Kidney (tissue), 13 donors: ENCODE measurements at regions not wholly inside any gene's neighbourhood (a gene's known extent, or its start where the extent isn't known, plus 50 kb on each side); places are given as distances from the start of the nearest gene placed in this dataset.

ENCODE experiments used
- DNase-seq, 5 donors: peaks; one replicate each; pipeline ENCODE4 v3.0.0-alpha.2; 2013 to 2020
- FAIRE-seq: peaks from 2 replicates; lab custom pipeline; 2012; peaks lifted over from hg19 to GRCh38; lab: Jason Lieb, UNC
- H3K27ac ChIP-seq, 2 donors: one replicate each; pipeline ENCODE4 v1.7.0; 2013; ENCODE audit warnings: low read depth in 2 of 2, low read length in 2 of 2, inconsistent platforms in 1 of 2
- H3K27me3 ChIP-seq: one replicate; pipeline ENCODE4 v1.7.1; 2013; ENCODE audit warnings: low read length, inconsistent platforms; ENCODE audit not compliant: control insufficient read depth, insufficient read depth
- H3K36me3 ChIP-seq, 3 donors: one replicate each; pipeline versions ENCODE4 v1.7.0 to v1.7.1; 2013; ENCODE audit warnings: low read length in 3 of 3, control low read depth in 1 of 3, inconsistent platforms in 1 of 3; ENCODE audit not compliant: insufficient read depth in 3 of 3, control insufficient read depth in 2 of 3
- H3K4me1 ChIP-seq, 3 donors: one replicate each; pipeline versions ENCODE4 v1.7.0 to v1.7.1; 2013; ENCODE audit warnings: low read length in 3 of 3, inconsistent platforms in 1 of 3, low read depth in 1 of 3; ENCODE audit not compliant: control insufficient read depth in 2 of 3, insufficient read depth in 2 of 3
- H3K4me3 ChIP-seq, 3 donors: one replicate each; pipeline versions ENCODE4 v1.7.0 to v1.8.1; 2013; ENCODE audit warnings: low read length in 3 of 3, control low read depth in 1 of 3, inconsistent platforms in 1 of 3
- H3K9ac ChIP-seq, 3 donors: one replicate each; pipeline versions ENCODE4 v1.7.0 to v1.7.1; 2013; ENCODE audit warnings: low read length in 3 of 3, control low read depth in 1 of 3, inconsistent platforms in 1 of 3
- H3K9me3 ChIP-seq, 3 donors: one replicate each; pipeline versions ENCODE4 v1.7.0 to v1.7.1; 2013; ENCODE audit warnings: low read length in 3 of 3, control low read depth in 1 of 3, inconsistent platforms in 1 of 3; ENCODE audit not compliant: control insufficient read depth in 2 of 3, insufficient read depth in 1 of 3
- intact Hi-C: fragments of 100-400 bp; cut with DNase I; formaldehyde crosslinking; loops from one replicate; pipeline ENCODE4 v1.11.1; 2022
- TF ChIP-seq, protein P1 (sequence below): IDR thresholded peaks from 3 replicates; pipeline ENCODE4 v1.5.1; 2012; ENCODE audit warnings: mild to moderate bottlenecking, moderate library complexity, borderline replicate concordance; ENCODE audit not compliant: insufficient read depth; ENCODE audit errors: extremely low read depth
- donor health status: control.
- donor health status: control.
- donor health status: control.
- donor health status: control.
- donor health status: control.
- donor health status: DM: yes; HTN: yes; CAD: no.
- donor health status: Normal renal cell carcinoma (clear cell type).

DNA sequence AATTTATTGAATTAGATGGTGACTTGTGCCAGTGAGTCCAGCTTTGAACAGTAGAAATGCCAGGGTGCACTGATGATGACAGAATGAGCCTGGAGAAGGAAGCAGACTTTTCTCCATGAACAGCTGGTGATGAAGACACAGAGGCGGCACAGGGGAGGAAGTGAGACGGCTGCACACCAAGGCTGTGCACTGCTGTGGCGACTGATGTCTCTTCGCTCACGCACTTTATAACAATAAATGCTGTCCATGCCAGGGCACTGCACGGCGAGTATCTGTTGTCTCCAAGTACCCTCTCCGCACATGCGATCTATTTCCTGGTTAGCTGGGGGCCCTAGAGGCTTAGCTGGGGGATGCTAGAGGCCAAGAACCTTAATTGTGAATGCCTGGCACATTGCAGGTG is 175.2 kb downstream of the TMEM200C start:
- no peak overlapping the region for H3K9ac ChIP-seq
- H3K27ac ChIP-seq, result no peak overlapping the region
- TF ChIP-seq, protein P1, sequence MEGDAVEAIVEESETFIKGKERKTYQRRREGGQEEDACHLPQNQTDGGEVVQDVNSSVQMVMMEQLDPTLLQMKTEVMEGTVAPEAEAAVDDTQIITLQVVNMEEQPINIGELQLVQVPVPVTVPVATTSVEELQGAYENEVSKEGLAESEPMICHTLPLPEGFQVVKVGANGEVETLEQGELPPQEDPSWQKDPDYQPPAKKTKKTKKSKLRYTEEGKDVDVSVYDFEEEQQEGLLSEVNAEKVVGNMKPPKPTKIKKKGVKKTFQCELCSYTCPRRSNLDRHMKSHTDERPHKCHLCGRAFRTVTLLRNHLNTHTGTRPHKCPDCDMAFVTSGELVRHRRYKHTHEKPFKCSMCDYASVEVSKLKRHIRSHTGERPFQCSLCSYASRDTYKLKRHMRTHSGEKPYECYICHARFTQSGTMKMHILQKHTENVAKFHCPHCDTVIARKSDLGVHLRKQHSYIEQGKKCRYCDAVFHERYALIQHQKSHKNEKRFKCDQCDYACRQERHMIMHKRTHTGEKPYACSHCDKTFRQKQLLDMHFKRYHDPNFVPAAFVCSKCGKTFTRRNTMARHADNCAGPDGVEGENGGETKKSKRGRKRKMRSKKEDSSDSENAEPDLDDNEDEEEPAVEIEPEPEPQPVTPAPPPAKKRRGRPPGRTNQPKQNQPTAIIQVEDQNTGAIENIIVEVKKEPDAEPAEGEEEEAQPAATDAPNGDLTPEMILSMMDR, result no peak
- intact Hi-C loops, result no loop called here
- FAIRE-seq (no peak), DNase-seq (no peak)
- H3K4me3 ChIP-seq, result no peak overlapping the region
- H3K4me1 ChIP-seq, result no peaks in the 10 kb centered on the region
- H3K27me3 ChIP-seq, result no peaks in the 10 kb centered on the region
- H3K36me3 ChIP-seq, result no peaks in the 10 kb centered on the region
- H3K9me3 ChIP-seq, result no peaks in the 10 kb centered on the region

DNA sequence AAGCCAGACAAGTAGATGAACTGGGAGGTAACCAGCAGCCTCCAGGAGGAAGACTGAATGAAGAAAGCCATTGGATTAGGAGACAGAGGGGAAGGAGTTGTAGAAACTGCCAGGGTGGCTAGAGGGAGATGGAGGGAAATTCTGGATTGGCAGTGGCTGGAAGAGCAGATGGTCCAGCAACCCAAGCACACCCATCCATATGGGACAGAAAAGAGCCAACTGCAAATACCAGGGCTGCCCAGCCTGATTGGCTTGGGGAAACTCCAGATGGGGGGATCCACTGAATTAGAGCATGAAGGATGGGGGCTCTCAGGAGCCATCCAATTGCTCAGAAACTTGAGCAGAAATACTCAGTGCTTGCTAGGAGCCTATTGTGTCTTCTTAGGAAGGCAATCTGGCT is 173.5 kb upstream of the EPB41L3 start:
- Histone ChIP-seq H3K9ac (no peak overlapping the region), H3K4me3 (no peak overlapping the region), H3K27ac (no peak overlapping the region), H3K9me3 (no peaks in the 10 kb centered on the region), H3K4me1 (no peaks in the 10 kb centered on the region), H3K36me3 (no peaks in the 10 kb centered on the region), H3K27me3 (no peaks in the 10 kb centered on the region)
- DNase-seq (no peak), FAIRE-seq (no peak)
- intact Hi-C loops, result no loop called here
- TF ChIP-seq, protein P1, result no peak

- no peaks in the 10 kb centered on the region for H3K36me3 ChIP-seq
- intact Hi-C loops, result no loop called here
- no peak for FAIRE-seq
- no peak overlapping the region for H3K9ac ChIP-seq
- TF ChIP-seq, protein P1, result no peak
- H3K27me3 ChIP-seq, result no peaks in the 10 kb centered on the region
- DNase-seq, result no peak
- H3K27ac ChIP-seq, result no peak overlapping the region
- H3K4me3 ChIP-seq, result no peak overlapping the region
- no peaks in the 10 kb centered on the region for H3K9me3 ChIP-seq
- H3K4me1 ChIP-seq, result no peaks in the 10 kb centered on the region
Measured at GRCh38 chr18:5710676-5711075, 166.9 kb upstream of the EPB41L3 start.

GRCh38 chr18:5710235-5710634 is 166.4 kb upstream of the EPB41L3 start:
- no peak for DNase-seq
- H3K4me3 ChIP-seq, result no peak overlapping the region
- TF ChIP-seq, protein P1, result no peak
- no peaks in the 10 kb centered on the region for H3K36me3 ChIP-seq
- no peak overlapping the region for H3K9ac ChIP-seq
- no peak overlapping the region for H3K27ac ChIP-seq
- no peak for FAIRE-seq
- H3K9me3 ChIP-seq, result no peaks in the 10 kb centered on the region
- H3K27me3 ChIP-seq, result no peaks in the 10 kb centered on the region
- no peaks in the 10 kb centered on the region for H3K4me1 ChIP-seq
- intact Hi-C loops, result no loop called here
